Mesenchymal stem cell (in vitro differentiated cells and primary cell): ENCODE measurements at regions not wholly inside any gene's neighbourhood (a gene's known extent, or its start where the extent isn't known, plus 50 kb on each side); places are given as distances from the start of the nearest gene placed in this dataset.
"Not testable (repeated sequence)": the region's sequence is repeated elsewhere in the genome, so short reads cannot be mapped to it uniquely, and the experiment has no call there.

ENCODE experiments used
- DNase-seq: peaks from one replicate; pipeline ENCODE4 v3.0.0-alpha.2; 2013
- H2AFZ ChIP-seq: one replicate; pipeline ENCODE4 v1.6.1; 2013; ENCODE audit warnings: low read depth, mild to moderate bottlenecking, control low read depth, inconsistent platforms, low read length, moderate library complexity
- H2AK5ac ChIP-seq: 2 replicates; pipeline ENCODE4 v1.6.1; 2013; ENCODE audit warnings: low read length, moderate library complexity, mild to moderate bottlenecking, inconsistent platforms; ENCODE audit not compliant: severe bottlenecking
- H2BK120ac ChIP-seq: one replicate; pipeline ENCODE4 v1.6.1; 2013; ENCODE audit warnings: low read depth, mild to moderate bottlenecking, inconsistent platforms, low read length, moderate library complexity
- H2BK12ac ChIP-seq, 2 experiments: one replicate each; pipeline ENCODE4 v1.6.1; 2013; ENCODE audit warnings: inconsistent platforms in 2 of 2, low read length in 2 of 2, mild to moderate bottlenecking in 2 of 2, moderate library complexity in 2 of 2, control low read depth in 1 of 2
- H2BK15ac ChIP-seq: one replicate; pipeline ENCODE4 v1.6.1; 2013; ENCODE audit warnings: mild to moderate bottlenecking, low read depth, inconsistent platforms; ENCODE audit not compliant: poor library complexity, severe bottlenecking
- H2BK5ac ChIP-seq: 2 replicates; pipeline ENCODE4 v1.6.1; 2013; ENCODE audit warnings: low read depth, mild to moderate bottlenecking, low read length, control low read depth, inconsistent platforms; ENCODE audit not compliant: poor library complexity, severe bottlenecking
- H3K14ac ChIP-seq, 2 experiments: one replicate each; pipeline ENCODE4 v1.6.1; 2013; ENCODE audit warnings: inconsistent platforms in 2 of 2, low read length in 2 of 2, control low read depth in 1 of 2, mild to moderate bottlenecking in 1 of 2, moderate library complexity in 1 of 2
- H3K18ac ChIP-seq, 2 experiments: one replicate each; pipeline ENCODE4 v1.6.1; 2013; ENCODE audit warnings: inconsistent platforms in 2 of 2, low read length in 2 of 2, control low read depth in 1 of 2, low read depth in 1 of 2, mild to moderate bottlenecking in 1 of 2
- H3K23ac ChIP-seq, 2 experiments: one replicate each; pipeline ENCODE4 v1.6.1; 2013; ENCODE audit warnings: inconsistent platforms in 2 of 2, low read length in 2 of 2, mild to moderate bottlenecking in 2 of 2, moderate library complexity in 2 of 2, control low read depth in 1 of 2
- H3K27ac ChIP-seq: 2 replicates; pipeline ENCODE4 v1.5.1; 2013; ENCODE audit warnings: mild to moderate bottlenecking, moderate library complexity, low read length, control low read depth, inconsistent platforms; ENCODE audit not compliant: poor library complexity, severe bottlenecking
- H3K27me3 ChIP-seq, 2 experiments: 2 replicates each; pipeline versions ENCODE4 v1.6.1 to v1.7.0; 2013; ENCODE audit warnings: low read length in 2 of 2, mild to moderate bottlenecking in 2 of 2, moderate library complexity in 2 of 2, control low read depth in 1 of 2, inconsistent platforms in 1 of 2; ENCODE audit not compliant: control insufficient read depth in 1 of 2, insufficient read depth in 1 of 2
- H3K36me3 ChIP-seq, 2 experiments: 2 replicates each; pipeline versions ENCODE4 v1.6.1 to v1.7.0; 2013; ENCODE audit warnings: low read length in 2 of 2, control low read depth in 1 of 2, inconsistent platforms in 1 of 2, low read depth in 1 of 2, mild to moderate bottlenecking in 1 of 2; ENCODE audit not compliant: insufficient read depth in 2 of 2, control insufficient read depth in 1 of 2
- H3K4ac ChIP-seq, 2 experiments: one replicate each; pipeline ENCODE4 v1.6.1; 2013; ENCODE audit warnings: inconsistent platforms in 2 of 2, low read length in 2 of 2, mild to moderate bottlenecking in 2 of 2, moderate library complexity in 2 of 2, control low read depth in 1 of 2, low read depth in 1 of 2
- H3K4me1 ChIP-seq: 2 replicates; pipeline ENCODE4 v1.6.1; 2013; ENCODE audit warnings: low read depth, low read length, control low read depth; ENCODE audit not compliant: control insufficient read depth, insufficient read depth
- H3K4me2 ChIP-seq: 2 replicates; pipeline ENCODE4 v1.6.1; 2013; ENCODE audit warnings: low read length, mild to moderate bottlenecking, inconsistent platforms; ENCODE audit not compliant: poor library complexity, severe bottlenecking
- H3K4me3 ChIP-seq, 2 experiments: 2 replicates each; pipeline versions ENCODE4 v1.5.1 to v1.7.0; 2013; ENCODE audit warnings: low read length in 2 of 2, mild to moderate bottlenecking in 2 of 2, control low read depth in 1 of 2, low read depth in 1 of 2; ENCODE audit not compliant: insufficient read depth in 1 of 2
- H3K79me1 ChIP-seq: replicated peaks from 2 replicates; pipeline ENCODE4 v1.6.1; 2013; ENCODE audit warnings: mild to moderate bottlenecking, control low read depth, low read length, inconsistent platforms; ENCODE audit not compliant: poor library complexity, severe bottlenecking
- H3K9ac ChIP-seq: 2 replicates; pipeline ENCODE4 v1.7.0; 2013; ENCODE audit warnings: mild to moderate bottlenecking, low read length, moderate library complexity
- H3K9me3 ChIP-seq: 2 replicates; pipeline ENCODE4 v1.7.0; 2013; ENCODE audit warnings: mild to moderate bottlenecking, low read length; ENCODE audit not compliant: control insufficient read depth
- H4K8ac ChIP-seq: one replicate; pipeline ENCODE4 v1.6.1; 2013; ENCODE audit warnings: inconsistent platforms, mild to moderate bottlenecking, low read length, moderate library complexity
- H4K91ac ChIP-seq: one replicate; pipeline ENCODE4 v1.6.1; 2013; ENCODE audit warnings: mild to moderate bottlenecking, low read length, inconsistent platforms
- WGBS: methylation state at CpG from one replicate; pipeline ENCODE4 v1.1.7; 2013; ENCODE audit warnings: mixed read lengths; 5-methylcytosine and 5-hydroxymethylcytosine counted together

DNA sequence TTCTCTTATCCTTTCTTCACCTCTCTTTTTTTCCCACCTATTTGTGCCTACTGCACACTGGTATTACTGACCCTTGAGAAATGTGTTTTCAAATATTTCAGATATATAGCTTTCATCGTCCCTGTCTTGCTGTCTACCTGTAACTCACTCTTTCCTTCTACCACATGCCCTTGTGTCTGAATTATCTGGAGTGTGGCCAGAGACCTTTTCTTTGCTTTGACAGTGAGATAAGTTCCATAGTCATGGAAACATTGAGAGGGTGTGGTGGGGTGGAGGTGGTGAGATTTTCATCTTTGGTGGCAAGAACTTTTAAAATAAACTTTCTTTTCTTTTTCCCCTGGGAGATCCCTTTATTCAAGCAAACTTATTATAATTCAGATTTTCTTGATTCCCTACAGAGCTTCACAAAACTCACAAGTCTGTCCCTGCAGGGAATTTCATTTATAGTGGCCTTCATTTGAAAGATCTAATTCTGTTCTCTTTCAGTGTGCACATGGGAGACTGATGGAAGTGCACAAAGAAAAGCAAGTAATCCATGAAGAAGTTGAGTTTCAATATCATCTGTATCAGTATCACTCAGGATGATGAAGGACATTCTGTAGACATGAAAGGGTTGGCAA, 95.7 kb downstream of the SH2D1A start:
- no peak overlapping the region for H2BK5ac ChIP-seq
- no peaks in the 10 kb centered on the region for H3K9me3 ChIP-seq
- H3K9ac ChIP-seq, result no peak overlapping the region
- no peak overlapping the region for H2AFZ ChIP-seq
- no peak overlapping the region for H2BK15ac ChIP-seq
- H3K27me3 ChIP-seq, result no peaks in the 10 kb centered on the region
- H2BK120ac ChIP-seq, result no peak overlapping the region
- H3K4me3 ChIP-seq, result no peak overlapping the region
- H4K91ac ChIP-seq, result no peak overlapping the region
- DNase-seq, result no peak
- no peaks in the 10 kb centered on the region for H3K79me1 ChIP-seq
- H3K27ac ChIP-seq, result no peak overlapping the region
- H3K23ac ChIP-seq, result no peak overlapping the region
- H3K14ac ChIP-seq, result no peak overlapping the region
- H2AK5ac ChIP-seq, result no peak overlapping the region
- no CpG with 5 or more reads among the region's 1 CpG for WGBS
- no peaks in the 10 kb centered on the region for H3K4me1 ChIP-seq
- no peak overlapping the region for H2BK12ac ChIP-seq
- H4K8ac ChIP-seq, result no peak overlapping the region
- H3K36me3 ChIP-seq, result no peaks in the 10 kb centered on the region
- no peak overlapping the region for H3K4me2 ChIP-seq
- no peak overlapping the region for H3K18ac ChIP-seq
- H3K4ac ChIP-seq, result no peak overlapping the region

GRCh38 chrX:124455966-124456365, 109.6 kb downstream of the SH2D1A start:
- no peak overlapping the region for H3K9ac ChIP-seq
- no peak overlapping the region for H2BK15ac ChIP-seq
- WGBS, result no CpG with 5 or more reads among the region's 1 CpG
- no peak for DNase-seq
- no peaks in the 10 kb centered on the region for H3K4me1 ChIP-seq
- no peak overlapping the region for H2BK12ac ChIP-seq
- no peak overlapping the region for H3K4ac ChIP-seq
- no peak overlapping the region for H4K8ac ChIP-seq
- no peak overlapping the region for H2AK5ac ChIP-seq
- no peak overlapping the region for H3K18ac ChIP-seq
- H4K91ac ChIP-seq, result no peak overlapping the region
- no peak overlapping the region for H3K14ac ChIP-seq
- no peak overlapping the region for H2AFZ ChIP-seq
- H2BK5ac ChIP-seq, result no peak overlapping the region
- no peaks in the 10 kb centered on the region for H3K36me3 ChIP-seq
- H3K4me2 ChIP-seq, result no peak overlapping the region
- no peak overlapping the region for H2BK120ac ChIP-seq
- H3K79me1 ChIP-seq, result no peaks in the 10 kb centered on the region
- H3K4me3 ChIP-seq, result no peak overlapping the region
- H3K27ac ChIP-seq, result no peak overlapping the region
- H3K23ac ChIP-seq, result no peak overlapping the region
- H3K27me3 ChIP-seq, result no peaks in the 10 kb centered on the region
- no peaks in the 10 kb centered on the region for H3K9me3 ChIP-seq

DNA sequence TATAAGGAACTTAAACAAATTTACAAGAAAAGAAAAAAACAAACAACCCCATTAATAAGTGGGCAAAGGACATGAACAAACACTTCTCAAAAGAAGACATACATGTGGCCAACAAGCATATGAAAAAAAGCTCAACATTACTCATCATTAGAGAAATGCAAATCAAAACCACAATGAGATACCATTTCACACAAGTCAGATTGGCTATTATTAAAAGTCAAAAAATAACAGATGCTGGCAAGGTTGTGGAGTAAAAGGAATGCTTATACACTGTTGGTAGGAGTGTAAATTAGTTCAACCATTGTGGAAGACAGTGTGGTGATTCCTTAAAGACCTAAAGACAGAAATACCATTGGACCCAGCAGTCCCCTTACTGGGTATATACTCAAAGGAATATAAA, 113.5 kb downstream of the SH2D1A start:
- H3K27me3 ChIP-seq, H2AK5ac ChIP-seq, H3K4ac ChIP-seq, H2BK120ac ChIP-seq, H2BK15ac ChIP-seq, H3K27ac ChIP-seq, H3K18ac ChIP-seq, H3K79me1 ChIP-seq, H3K4me1 ChIP-seq, H3K4me3 ChIP-seq, H4K8ac ChIP-seq, H2AFZ ChIP-seq, DNase-seq, H4K91ac ChIP-seq, H3K4me2 ChIP-seq, H2BK5ac ChIP-seq, H3K23ac ChIP-seq, H3K9ac ChIP-seq, H3K14ac ChIP-seq, H3K9me3 ChIP-seq, H2BK12ac ChIP-seq, H3K36me3 ChIP-seq: not testable (repeated sequence)

DNA sequence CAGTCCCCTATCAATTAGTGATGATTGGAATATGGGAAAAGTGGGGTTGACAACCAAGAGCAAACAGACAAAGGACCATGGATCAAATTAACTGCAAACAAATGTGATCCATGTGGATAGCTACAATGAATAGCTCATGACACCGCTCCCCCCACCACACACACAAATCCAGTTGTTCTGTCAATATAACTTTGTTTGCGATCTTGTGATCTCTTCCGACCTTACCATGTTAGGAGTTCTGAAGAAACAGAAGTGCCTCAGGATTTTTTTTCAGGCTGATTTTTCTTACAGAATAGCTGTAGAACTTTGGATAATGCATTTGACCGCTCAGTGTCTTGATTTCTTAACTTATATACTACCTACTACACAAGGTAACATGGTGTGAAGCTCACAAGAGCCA, 116.6 kb downstream of the SH2D1A start:
- no peaks in the 10 kb centered on the region for H3K36me3 ChIP-seq
- no peak overlapping the region for H4K91ac ChIP-seq
- H4K8ac ChIP-seq, result no peak overlapping the region
- no peak overlapping the region for H2AFZ ChIP-seq
- H3K27ac ChIP-seq, result no peak overlapping the region
- WGBS, result no CpG with 5 or more reads among the region's 4 CpGs
- no peak overlapping the region for H3K18ac ChIP-seq
- DNase-seq, result no peak
- H3K23ac ChIP-seq, result no peak overlapping the region
- H2BK12ac ChIP-seq, result no peak overlapping the region
- H3K4me1 ChIP-seq, result no peaks in the 10 kb centered on the region
- H2BK120ac ChIP-seq, result no peak overlapping the region
- H3K14ac ChIP-seq, result no peak overlapping the region
- no peaks in the 10 kb centered on the region for H3K27me3 ChIP-seq
- H2AK5ac ChIP-seq, result no peak overlapping the region
- no peaks in the 10 kb centered on the region for H3K9me3 ChIP-seq
- no peak overlapping the region for H2BK15ac ChIP-seq
- H3K4me3 ChIP-seq, result no peak overlapping the region
- H3K9ac ChIP-seq, result no peak overlapping the region
- no peak overlapping the region for H3K4ac ChIP-seq
- H3K79me1 ChIP-seq, result no peaks in the 10 kb centered on the region
- no peak overlapping the region for H3K4me2 ChIP-seq
- H2BK5ac ChIP-seq, result no peak overlapping the region
